H1 (cell line): ENCODE measurements at regions not wholly inside any gene's neighbourhood (a gene's known extent, or its start where the extent isn't known, plus 50 kb on each side); places are given as distances from the start of the nearest gene placed in this dataset.

Experiments
- BRCA1 ChIP-seq: IDR thresholded peaks from 2 replicates; pipeline ENCODE4 v1.6.1; 2012; ENCODE audit warnings: low read depth, low read length, improper control_type of control experiment
- CHD1 ChIP-seq: IDR thresholded peaks from 2 replicates; pipeline ENCODE4 v1.6.1; 2012; ENCODE audit warnings: low read depth, low read length, improper control_type of control experiment
- KDM1A ChIP-seq: fragments of 200-600, 300-600 bp; sonication (generic); IDR thresholded peaks from 2 replicates; pipeline ENCODE4 v1.7.1; 2016; ENCODE audit warnings: mild to moderate bottlenecking, low read length, borderline replicate concordance
- NANOG ChIP-seq: IDR thresholded peaks from 2 replicates; pipeline ENCODE4 v1.6.1; 2011; ENCODE audit warnings: low read length, low read depth, mild to moderate bottlenecking, inconsistent platforms; ENCODE audit not compliant: insufficient read depth, poor library complexity, severe bottlenecking
- POLR2A ChIP-seq, 2 experiments: IDR thresholded peaks; 1 replicate in 1 of 2; 2 replicates in 1 of 2; pipeline ENCODE4 v1.6.1; 2011; ENCODE audit warnings: low read depth in 2 of 2, low read length in 2 of 2, mild to moderate bottlenecking in 2 of 2; ENCODE audit errors: control extremely low read depth in 1 of 2

DNA sequence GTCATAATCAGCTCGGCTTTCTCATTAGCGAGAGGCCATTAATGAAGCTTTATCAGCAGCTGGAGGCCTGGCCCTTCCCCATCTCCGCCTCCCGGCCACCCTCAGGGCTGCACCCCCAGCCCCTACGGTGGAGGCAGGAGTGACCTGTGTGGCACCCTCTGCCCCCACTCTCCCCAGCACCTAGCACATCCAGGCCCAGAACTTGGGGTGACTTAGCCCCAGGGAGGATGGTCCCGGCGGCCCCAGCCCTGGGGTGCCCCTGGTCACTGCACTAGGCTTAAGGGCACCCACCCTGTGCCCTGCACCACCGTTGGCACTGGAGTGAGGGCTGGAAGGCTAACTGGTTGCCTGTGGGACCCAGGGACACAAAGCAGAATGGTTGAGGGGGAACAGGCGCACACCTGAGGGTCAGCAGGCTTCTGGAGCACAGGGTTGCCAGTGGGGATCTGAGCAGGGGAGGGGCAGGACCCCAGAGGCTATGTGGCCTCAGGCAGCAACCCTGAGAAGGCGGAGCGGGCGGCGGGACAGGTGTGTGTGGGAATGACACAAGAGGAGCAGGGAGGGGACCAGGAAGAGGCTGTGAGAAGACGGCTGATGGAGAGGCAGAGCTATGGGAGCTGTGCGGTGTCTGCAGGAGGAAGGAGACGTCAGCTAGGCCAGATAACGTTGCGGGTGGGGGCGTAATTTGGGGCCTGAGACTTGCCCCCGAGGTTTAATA is 120.2 kb downstream of the FAM53A start (continued):
- TF ChIP-seq POLR2A (IDR thresholded peaks at IDR 0.05; ENCODE audit: control extremely low read depth in 1 of 2, low read depth in 2 of 2, low read length in 2 of 2) (no peak), NANOG (no peak), KDM1A (no peak), CHD1 (no peak), BRCA1 (no peak)
